Neutrophil (primary cell): ENCODE measurements at regions not wholly inside any gene's neighbourhood (a gene's known extent, or its start where the extent isn't known, plus 50 kb on each side); places are given as distances from the start of the nearest gene placed in this dataset.

ENCODE experiments used
- H3K27ac ChIP-seq: fragments of 200-600 bp; sonication (generic); 2 replicates; pipeline ENCODE4 v1.5.1; 2016; ENCODE audit warnings: mild to moderate bottlenecking, moderate library complexity
- H3K27me3 ChIP-seq: fragments of 200-600 bp; sonication (generic); 2 replicates; pipeline ENCODE4 v1.6.0; 2016; ENCODE audit warnings: mild to moderate bottlenecking
- H3K36me3 ChIP-seq: fragments of 200-600 bp; sonication (generic); 2 replicates; pipeline ENCODE4 v1.5.1; 2017
- H3K4me1 ChIP-seq, 2 experiments: fragments of 200-600 bp in 1 of 2; sonication (generic) in 1 of 2; 1 replicate in 1 of 2; 2 replicates in 1 of 2; pipeline versions ENCODE4 v1.5.1 to v1.6.1; 2013 to 2016; ENCODE audit warnings: low read depth in 1 of 2, low read length in 1 of 2, mild to moderate bottlenecking in 1 of 2, moderate library complexity in 1 of 2; ENCODE audit not compliant: control insufficient read depth in 1 of 2, insufficient read depth in 1 of 2
- H3K4me3 ChIP-seq, 2 experiments: fragments of 200-600 bp in 1 of 2; sonication (generic) in 1 of 2; 1 replicate in 1 of 2; 2 replicates in 1 of 2; pipeline ENCODE4 v1.5.1; 2013 to 2016; ENCODE audit warnings: low read depth in 1 of 2, low read length in 1 of 2, mild to moderate bottlenecking in 1 of 2, moderate library complexity in 1 of 2
- H3K9me3 ChIP-seq: fragments of 200-600 bp; sonication (generic); 2 replicates; pipeline ENCODE4 v1.5.1; 2016
- CTCF ChIP-seq: fragments of 200-600 bp; sonication (generic); IDR thresholded peaks from 2 replicates; pipeline ENCODE4 v1.5.1; 2016; ENCODE audit warnings: antibody characterized with exemption

DNA sequence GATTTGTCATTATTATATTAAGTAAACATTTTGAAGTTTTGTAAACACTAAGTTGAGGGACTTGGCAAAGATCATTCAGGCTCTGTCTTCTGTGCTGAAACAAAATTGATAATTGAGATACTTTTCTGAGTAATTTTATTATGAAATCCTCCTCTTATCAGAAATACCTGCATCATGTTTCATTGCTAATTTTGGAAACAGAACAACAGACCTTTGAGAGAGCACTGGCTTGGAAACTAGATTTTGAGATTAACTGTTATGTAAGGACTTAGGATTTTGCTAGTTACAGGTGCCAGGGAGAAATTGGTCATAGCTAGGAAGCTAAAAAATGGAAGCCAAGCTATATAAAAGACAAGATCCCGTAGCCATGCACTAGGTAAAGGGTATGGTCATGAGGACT lies 201.7 kb upstream of the DCN start:
- Histone ChIP-seq H3K27me3 (peaks cover 14% of the 10 kb centered on the region), H3K9me3 (no peaks in the 10 kb centered on the region), H3K36me3 (no peaks in the 10 kb centered on the region), H3K27ac (no peak overlapping the region), H3K4me1 (peaks cover 0 to 3% of the 10 kb centered on the region in 2 experiments), H3K4me3 (no peak overlapping the region)
- TF ChIP-seq CTCF = no peak

DNA sequence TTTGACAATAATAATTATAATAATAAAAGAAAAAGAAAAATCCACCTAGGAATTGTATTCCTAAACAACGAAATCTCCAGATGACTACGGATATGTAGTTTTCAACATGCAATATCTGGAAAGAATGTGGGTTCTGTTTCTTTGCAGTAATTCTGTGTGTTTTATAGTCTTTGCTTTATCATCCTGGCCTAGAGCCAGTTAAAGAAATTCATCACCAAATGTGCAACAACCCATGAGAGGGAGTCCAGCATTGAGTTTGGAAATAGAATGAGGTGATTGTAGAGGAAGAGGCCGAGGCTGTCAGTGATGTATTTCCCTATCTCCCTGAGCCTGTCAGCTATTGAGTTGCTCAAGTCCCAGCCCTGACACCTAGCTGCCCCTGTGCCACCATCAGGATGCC lies 200.5 kb upstream of the DCN start:
- Histone ChIP-seq H3K4me1 (peaks cover 0 to 3% of the 10 kb centered on the region in 2 experiments), H3K27ac (no peak overlapping the region), H3K9me3 (no peaks in the 10 kb centered on the region), H3K4me3 (no peak overlapping the region), H3K27me3 (peaks cover 14% of the 10 kb centered on the region), H3K36me3 (no peaks in the 10 kb centered on the region)
- TF ChIP-seq CTCF = no peak

DNA sequence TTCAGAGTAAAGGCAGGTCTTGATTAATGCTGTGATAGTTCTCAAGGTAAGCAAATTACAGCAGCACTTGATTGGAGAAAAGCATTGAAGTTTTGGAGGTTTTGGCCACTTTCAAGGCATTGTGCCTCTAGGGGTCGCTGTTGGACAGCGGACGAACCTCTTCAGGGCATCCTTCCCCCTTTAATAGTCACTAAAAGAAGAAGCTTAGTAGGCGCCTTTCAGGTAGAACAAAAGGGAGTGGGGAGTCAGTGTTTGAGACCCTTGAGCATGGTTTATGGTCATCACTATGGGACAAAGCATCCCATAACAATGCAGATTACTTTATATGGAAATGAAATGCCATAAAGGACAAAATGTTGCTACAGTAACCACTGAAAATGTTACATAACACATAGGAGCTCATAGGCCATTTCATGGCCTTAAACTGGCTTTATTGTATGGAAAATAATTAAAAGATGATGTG lies 199.5 kb upstream of the DCN start:
- peaks cover 0 to 3% of the 10 kb centered on the region in 2 experiments for H3K4me1 ChIP-seq
- no peak overlapping the region for H3K27ac ChIP-seq
- peak; percentile 59 for TF ChIP-seq CTCF
- peaks cover 14% of the 10 kb centered on the region for H3K27me3 ChIP-seq
- H3K4me3 ChIP-seq = no peak overlapping the region
- H3K9me3 ChIP-seq = no peaks in the 10 kb centered on the region
- H3K36me3 ChIP-seq = no peaks in the 10 kb centered on the region

DNA sequence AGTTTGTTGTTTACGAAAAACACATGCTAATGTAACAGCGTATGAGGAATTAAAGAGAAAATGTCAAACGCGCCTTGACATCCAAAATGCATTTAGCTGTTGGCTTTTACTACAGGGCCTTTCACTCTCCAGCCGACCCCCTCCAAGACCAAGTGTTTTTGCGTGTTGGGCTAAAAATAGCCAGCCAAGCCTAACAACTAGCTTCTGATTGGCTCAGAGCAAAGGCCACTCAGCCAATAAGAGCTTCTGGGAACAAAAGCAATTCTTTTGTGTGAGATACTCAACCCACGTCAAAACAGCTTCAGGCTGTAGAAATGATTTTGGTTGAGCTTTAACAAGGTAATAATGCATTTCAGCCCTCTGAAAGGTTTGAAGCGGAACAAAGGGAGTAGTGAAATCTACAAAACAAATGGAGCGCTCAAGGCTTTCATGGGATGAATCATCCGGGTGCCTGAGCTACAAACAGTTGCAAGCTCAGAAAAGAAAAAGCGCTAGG lies 198.7 kb upstream of the DCN start:
- H3K36me3 ChIP-seq = no peaks in the 10 kb centered on the region
- H3K9me3 ChIP-seq = no peaks in the 10 kb centered on the region
- no peak overlapping the region for H3K4me3 ChIP-seq
- peaks cover 14% of the 10 kb centered on the region for H3K27me3 ChIP-seq
- H3K27ac ChIP-seq = no peak overlapping the region
- peaks cover 0 to 3% of the 10 kb centered on the region in 2 experiments for H3K4me1 ChIP-seq
- no peak for TF ChIP-seq CTCF

DNA sequence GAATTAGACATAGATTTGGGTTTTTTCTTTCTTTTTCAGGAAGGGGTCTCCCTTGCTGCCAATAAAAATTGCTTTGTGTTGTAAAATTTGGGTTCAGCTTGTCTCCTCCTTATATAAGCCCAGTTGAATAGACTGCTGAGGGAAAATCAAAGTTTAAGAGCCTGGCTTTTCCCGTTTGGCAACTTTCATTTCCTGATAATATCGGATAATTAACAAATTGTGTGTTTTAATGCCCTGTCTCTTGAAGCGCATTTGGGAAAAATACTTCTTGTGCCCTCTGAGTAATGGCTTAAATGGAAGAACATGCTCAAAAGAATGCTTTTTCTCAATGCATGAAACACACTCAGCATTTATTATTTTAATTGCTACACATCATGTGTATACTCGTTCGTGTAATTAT lies 198.0 kb upstream of the DCN start:
- no peaks in the 10 kb centered on the region for H3K36me3 ChIP-seq
- no peak for TF ChIP-seq CTCF
- H3K27ac ChIP-seq = no peak overlapping the region
- no peak overlapping the region for H3K4me3 ChIP-seq
- peaks cover 0 to 3% of the 10 kb centered on the region in 2 experiments for H3K4me1 ChIP-seq
- no peaks in the 10 kb centered on the region for H3K9me3 ChIP-seq
- H3K27me3 ChIP-seq = peaks cover 14% of the 10 kb centered on the region
